K562 (cell line): ENCODE measurements at regions not wholly inside any gene's neighbourhood (a gene's known extent, or its start where the extent isn't known, plus 50 kb on each side); places are given as distances from the start of the nearest gene placed in this dataset.

Experiments used
- ATAC-seq: fragments of 200-7000 bp; cut with Tn5 transposase; 3 replicates; pipeline ENCODE4 v1.9.1; 2020; ENCODE audit warnings: moderate library complexity
- BruUV-seq: library from RNA; stranded (reverse); fragments of 400-500 nt; replicated peaks from 2 replicates; lab custom pipeline; 2021; lab: Mats Ljungman, UMichigan
- CTCF ChIA-PET: fragments of 300-600 bp; formaldehyde crosslinking; extraction: SDS; loops from one replicate; lab custom pipeline; 2021; ENCODE audit warnings: low intra/inter-chr PET ratio; lab: Yijun Ruan, JAX
- POLR2A ChIA-PET: fragments of 300-600, 350-650 bp; sonication (Branson Sonifier 250); formaldehyde crosslinking; extraction: SDS; loops from one replicate; lab custom pipeline; 2021; ENCODE audit warnings: antibody characterized with exemption, inconsistent platforms; lab: Yijun Ruan, JAX
- DNase-seq, 4 experiments: peaks; one replicate each; pipeline versions ENCODE4 v3.0.0 to v3.0.0-alpha.2; 2011 to 2018; ENCODE audit warnings: low spot score in 3 of 4, mixed read lengths in 3 of 4; ENCODE audit errors: extremely low read depth in 1 of 4
- FAIRE-seq: peaks from 2 replicates; lab custom pipeline; 2011; peaks lifted over from hg19 to GRCh38; lab: Jason Lieb, UNC
- H2AFZ ChIP-seq: 2 replicates; pipeline ENCODE4 v1.6.0; 2011; ENCODE audit warnings: low read depth, low read length, control low read depth, inconsistent platforms
- H3K27ac ChIP-seq: fragments of 200-600 bp; 3 replicates; pipeline ENCODE4 v1.8.0; 2011; ENCODE audit warnings: low read depth, mild to moderate bottlenecking, control low read depth, inconsistent platforms, low read length, moderate library complexity, mixed read lengths; ENCODE audit errors: extremely low read depth
- H3K27me3 ChIP-seq, 2 experiments: fragments of 300-600 bp in 1 of 2; 2 replicates in 1 of 2; 3 replicates in 1 of 2; pipeline versions ENCODE4 v1.6.0 to v1.8.0; 2011; ENCODE audit warnings: inconsistent platforms in 2 of 2, low read length in 2 of 2, mild to moderate bottlenecking in 1 of 2, mixed read lengths in 1 of 2, moderate library complexity in 1 of 2; ENCODE audit not compliant: control insufficient read depth in 2 of 2, insufficient read depth in 2 of 2
- H3K36me3 ChIP-seq: fragments of 300-600 bp; 3 replicates; pipeline ENCODE4 v1.8.0; 2011; ENCODE audit warnings: mild to moderate bottlenecking, low read length, inconsistent platforms; ENCODE audit not compliant: control insufficient read depth, insufficient read depth
- H3K4me1 ChIP-seq, 2 experiments: fragments of 200-600 bp in 1 of 2; replicated peaks in 1 of 2; 2 replicates in 1 of 2; 3 replicates in 1 of 2; pipeline versions ENCODE4 v1.5.1 to v1.8.0; 2011; ENCODE audit warnings: inconsistent platforms in 2 of 2, low read length in 2 of 2, mild to moderate bottlenecking in 1 of 2, mixed read lengths in 1 of 2, moderate library complexity in 1 of 2; ENCODE audit not compliant: control insufficient read depth in 2 of 2, insufficient read depth in 2 of 2
- H3K4me2 ChIP-seq: 2 replicates; pipeline ENCODE4 v1.6.1; 2011; ENCODE audit warnings: low read length, control low read depth, inconsistent platforms, mixed read lengths; ENCODE audit not compliant: insufficient read depth
- H3K4me3 ChIP-seq: fragments of 200-600 bp; sonication (generic), shearing (Covaris generic); 2 replicates; pipeline ENCODE4 v1.5.1; 2016; ENCODE audit warnings: control low read depth, inconsistent platforms
- H3K79me2 ChIP-seq: fragments of 200-600 bp; 3 replicates; pipeline ENCODE4 v1.8.0; 2011; ENCODE audit warnings: low read length, inconsistent platforms; ENCODE audit not compliant: control insufficient read depth, insufficient read depth
- H3K9ac ChIP-seq, 2 experiments: 2 replicates each; pipeline versions ENCODE4 v1.6.0 to v1.6.1; 2011; ENCODE audit warnings: low read depth in 2 of 2, low read length in 2 of 2, control low read depth in 1 of 2, inconsistent platforms in 1 of 2, mild to moderate bottlenecking in 1 of 2, mixed read lengths in 1 of 2; ENCODE audit not compliant: insufficient read depth in 1 of 2
- H3K9me1 ChIP-seq: one replicate; pipeline ENCODE4 v1.6.0; 2011; ENCODE audit warnings: inconsistent platforms, mild to moderate bottlenecking, low read length, moderate library complexity; ENCODE audit not compliant: control insufficient read depth, insufficient read depth
- H3K9me3 ChIP-seq: replicated peaks from 2 replicates; pipeline ENCODE4 v1.5.1; 2011; ENCODE audit warnings: low read depth, low read length, inconsistent platforms; ENCODE audit not compliant: control insufficient read depth, insufficient read depth
- H4K20me1 ChIP-seq: replicated peaks from 2 replicates; pipeline ENCODE4 v1.6.1; 2011; ENCODE audit warnings: low read length, inconsistent platforms, mixed read lengths; ENCODE audit not compliant: control insufficient read depth, insufficient read depth
- BCOR ChIP-seq: fragments of 450-650 bp; IDR thresholded peaks from 2 replicates; pipeline ENCODE4 v1.6.1; 2016
- CREBBP ChIP-seq: IDR thresholded peaks from one replicate; pipeline ENCODE4 v1.6.1; 2012; ENCODE audit warnings: low read depth, mild to moderate bottlenecking, control low read depth, inconsistent platforms, low read length
- FOXM1 ChIP-seq, 2 experiments: fragments of 450-650 bp in 1 of 2; sonication (generic) in 1 of 2; formaldehyde crosslinking in 1 of 2; IDR thresholded peaks; 2 replicates each; pipeline versions ENCODE4 v1.6.1 to v1.9.0; 2017 to 2022; ENCODE audit warnings: low read depth in 2 of 2, mild to moderate bottlenecking in 2 of 2, missing genetic modification reagents in 1 of 2, moderate library complexity in 1 of 2
- HNRNPK ChIP-seq: fragments of 200-400 bp; formaldehyde crosslinking; IDR thresholded peaks from one replicate; pipeline ENCODE4 v1.6.1; 2018; ENCODE audit warnings: mild to moderate bottlenecking, low read depth, low read length; ENCODE audit not compliant: poor library complexity, severe bottlenecking
- NONO ChIP-seq, 2 experiments: fragments of 200-400 bp in 1 of 2; fragments of 450-650 bp in 1 of 2; formaldehyde crosslinking in 1 of 2; IDR thresholded peaks; 2 replicates each; pipeline ENCODE4 v1.6.1; 2017; ENCODE audit warnings: low read depth in 2 of 2, mild to moderate bottlenecking in 2 of 2, moderate library complexity in 2 of 2, low read length in 1 of 2
- NR3C1 ChIP-seq: sonication (generic); formaldehyde crosslinking; IDR thresholded peaks from 2 replicates; pipeline ENCODE4 v1.8.1; 2022; ENCODE audit warnings: missing genetic modification reagents
- SMARCB1 ChIP-seq: IDR thresholded peaks from 2 replicates; pipeline ENCODE4 v1.6.1; 2011; ENCODE audit warnings: improper control_type of control experiment, low read depth; ENCODE audit not compliant: insufficient read length
- SP1 ChIP-seq: sonication (generic); formaldehyde crosslinking; IDR thresholded peaks from 2 replicates; pipeline ENCODE4 v1.8.1; 2022; ENCODE audit warnings: mild to moderate bottlenecking, missing genetic modification reagents
- TCF7 ChIP-seq: sonication (generic); IDR thresholded peaks from 2 replicates; pipeline ENCODE4 v1.6.1; 2016; ENCODE audit warnings: antibody characterized with exemption, borderline replicate concordance
- YBX1 ChIP-seq: fragments of 450-650 bp; IDR thresholded peaks from 2 replicates; pipeline ENCODE4 v1.7.1; 2016; ENCODE audit warnings: mild to moderate bottlenecking
- ZNF174 ChIP-seq: fragments of 250-450 bp; sonication (Bioruptor Pico); IDR thresholded peaks from 2 replicates; pipeline ENCODE4 v1.4.0; 2020; ENCODE audit warnings: mild to moderate bottlenecking
- ZNF217 ChIP-seq: sonication (generic); formaldehyde crosslinking; IDR thresholded peaks from 2 replicates; pipeline ENCODE4 v1.8.0; 2022; ENCODE audit warnings: mild to moderate bottlenecking, missing genetic modification reagents
- ZNF274 ChIP-seq: IDR thresholded peaks from 2 replicates; pipeline ENCODE4 v1.6.1; 2011; ENCODE audit warnings: low read depth, mild to moderate bottlenecking, low read length, moderate library complexity, borderline replicate concordance
- ZNF766 ChIP-seq: fragments of 200-800 bp; sonication (Bioruptor generic); conservative IDR thresholded peaks from 2 replicates; pipeline ENCODE4 v1.6.1; 2016; ENCODE audit warnings: missing genetic modification characterization, missing compliant biosample characterization
- in situ Hi-C: fragments of 300-500 bp; cut with MboI; formaldehyde crosslinking; loops from 4 replicates; pipeline ENCODE4 v1.15.0; 2018; ENCODE audit warnings: inconsistent platforms, mixed read lengths
- intact Hi-C: fragments of 100-400 bp; cut with micrococcal nuclease; formaldehyde crosslinking; loops from 2 replicates; pipeline ENCODE4 v1.14.2; 2022
- TF ChIP-seq, protein P1 (sequence below): fragments of 250-450 bp; sonication (Bioruptor Pico); IDR thresholded peaks from 2 replicates; pipeline ENCODE4 v1.4.0; 2020; ENCODE audit warnings: mild to moderate bottlenecking, moderate library complexity, borderline replicate concordance
- TF ChIP-seq, protein P2 (sequence below): sonication (generic); formaldehyde crosslinking; IDR thresholded peaks from 2 replicates; pipeline ENCODE4 v1.5.0; 2020; ENCODE audit warnings: missing genetic modification reagents
- TF ChIP-seq, protein P3 (sequence below): fragments of 450-650 bp; formaldehyde crosslinking; IDR thresholded peaks from 2 replicates; pipeline ENCODE4 v1.4.0; 2020; ENCODE audit warnings: mild to moderate bottlenecking, moderate library complexity
- TF ChIP-seq, protein P4 (sequence below): fragments of 200-400 bp; formaldehyde crosslinking; IDR thresholded peaks from 2 replicates; pipeline ENCODE4 v1.6.1; 2017; ENCODE audit warnings: mild to moderate bottlenecking, low read depth, low read length, moderate library complexity

DNA sequence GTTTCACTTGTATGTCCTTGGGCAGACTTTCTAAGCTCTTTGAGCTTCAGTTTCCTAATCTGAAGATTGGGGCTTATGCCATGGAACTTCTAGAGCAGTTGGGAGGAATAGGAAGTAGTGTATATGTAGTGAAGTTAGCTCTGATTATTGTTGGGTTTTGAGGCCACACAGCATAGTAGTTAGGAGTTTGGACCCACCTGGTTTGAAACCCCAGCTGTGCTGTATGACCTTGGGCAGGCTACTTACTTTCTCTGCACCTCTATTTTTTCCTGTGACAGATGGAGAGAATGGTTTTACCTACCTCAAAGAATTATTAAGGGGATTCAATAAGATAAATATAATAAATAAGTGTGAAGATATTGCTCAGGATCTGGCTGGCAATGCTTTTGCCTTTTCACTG, 61.4 kb upstream of the ADRB1 start:
- in situ Hi-C loops = no loop called here
- CTCF ChIA-PET = no interaction called here
- ATAC-seq = no peak
- BruUV-seq = no TSS peak
- Histone ChIP-seq H3K36me3 (no peaks in the 10 kb centered on the region), H3K9me3 (no peaks in the 10 kb centered on the region), H3K4me2 (no peak overlapping the region), H3K9ac (no peak overlapping the region), H3K4me1 (no peaks in the 10 kb centered on the region), H3K79me2 (no peaks in the 10 kb centered on the region), H3K4me3 (no peak overlapping the region), H4K20me1 (no peaks in the 10 kb centered on the region), H2AFZ (no peak overlapping the region), H3K27me3 (peaks cover 0 to 13% of the 10 kb centered on the region in 2 experiments; a peak in 2 of 5 replicates), H3K9me1 (no peaks in the 10 kb centered on the region), H3K27ac (no peak overlapping the region)
- no peak for TF ChIP-seq SP1 (CRISPR knock-in tag)
- TF ChIP-seq, protein P1, sequence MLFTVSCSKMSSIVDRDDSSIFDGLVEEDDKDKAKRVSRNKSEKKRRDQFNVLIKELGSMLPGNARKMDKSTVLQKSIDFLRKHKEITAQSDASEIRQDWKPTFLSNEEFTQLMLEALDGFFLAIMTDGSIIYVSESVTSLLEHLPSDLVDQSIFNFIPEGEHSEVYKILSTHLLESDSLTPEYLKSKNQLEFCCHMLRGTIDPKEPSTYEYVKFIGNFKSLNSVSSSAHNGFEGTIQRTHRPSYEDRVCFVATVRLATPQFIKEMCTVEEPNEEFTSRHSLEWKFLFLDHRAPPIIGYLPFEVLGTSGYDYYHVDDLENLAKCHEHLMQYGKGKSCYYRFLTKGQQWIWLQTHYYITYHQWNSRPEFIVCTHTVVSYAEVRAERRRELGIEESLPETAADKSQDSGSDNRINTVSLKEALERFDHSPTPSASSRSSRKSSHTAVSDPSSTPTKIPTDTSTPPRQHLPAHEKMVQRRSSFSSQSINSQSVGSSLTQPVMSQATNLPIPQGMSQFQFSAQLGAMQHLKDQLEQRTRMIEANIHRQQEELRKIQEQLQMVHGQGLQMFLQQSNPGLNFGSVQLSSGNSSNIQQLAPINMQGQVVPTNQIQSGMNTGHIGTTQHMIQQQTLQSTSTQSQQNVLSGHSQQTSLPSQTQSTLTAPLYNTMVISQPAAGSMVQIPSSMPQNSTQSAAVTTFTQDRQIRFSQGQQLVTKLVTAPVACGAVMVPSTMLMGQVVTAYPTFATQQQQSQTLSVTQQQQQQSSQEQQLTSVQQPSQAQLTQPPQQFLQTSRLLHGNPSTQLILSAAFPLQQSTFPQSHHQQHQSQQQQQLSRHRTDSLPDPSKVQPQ (CRISPR knock-in tag) = no peak
- TF ChIP-seq, protein P2, sequence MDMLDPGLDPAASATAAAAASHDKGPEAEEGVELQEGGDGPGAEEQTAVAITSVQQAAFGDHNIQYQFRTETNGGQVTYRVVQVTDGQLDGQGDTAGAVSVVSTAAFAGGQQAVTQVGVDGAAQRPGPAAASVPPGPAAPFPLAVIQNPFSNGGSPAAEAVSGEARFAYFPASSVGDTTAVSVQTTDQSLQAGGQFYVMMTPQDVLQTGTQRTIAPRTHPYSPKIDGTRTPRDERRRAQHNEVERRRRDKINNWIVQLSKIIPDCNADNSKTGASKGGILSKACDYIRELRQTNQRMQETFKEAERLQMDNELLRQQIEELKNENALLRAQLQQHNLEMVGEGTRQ (CRISPR knock-in tag) = no peak
- TF ChIP-seq ZNF217 (CRISPR knock-in tag) = no peak
- TF ChIP-seq NR3C1 (CRISPR knock-in tag) = no peak
- TF ChIP-seq, protein P3, sequence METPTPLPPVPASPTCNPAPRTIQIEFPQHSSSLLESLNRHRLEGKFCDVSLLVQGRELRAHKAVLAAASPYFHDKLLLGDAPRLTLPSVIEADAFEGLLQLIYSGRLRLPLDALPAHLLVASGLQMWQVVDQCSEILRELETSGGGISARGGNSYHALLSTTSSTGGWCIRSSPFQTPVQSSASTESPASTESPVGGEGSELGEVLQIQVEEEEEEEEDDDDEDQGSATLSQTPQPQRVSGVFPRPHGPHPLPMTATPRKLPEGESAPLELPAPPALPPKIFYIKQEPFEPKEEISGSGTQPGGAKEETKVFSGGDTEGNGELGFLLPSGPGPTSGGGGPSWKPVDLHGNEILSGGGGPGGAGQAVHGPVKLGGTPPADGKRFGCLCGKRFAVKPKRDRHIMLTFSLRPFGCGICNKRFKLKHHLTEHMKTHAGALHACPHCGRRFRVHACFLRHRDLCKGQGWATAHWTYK (CRISPR knock-in tag) = no peak
- no peak for TF ChIP-seq YBX1
- no peak for TF ChIP-seq TCF7
- no peak for TF ChIP-seq NONO (IDR thresholded peaks at IDR 0.05; ENCODE audit: low read depth in 2 of 2, low read length in 1 of 2)
- no peak for TF ChIP-seq CREBBP
- no peak for TF ChIP-seq HNRNPK
- no peak for TF ChIP-seq SMARCB1
- no peak for TF ChIP-seq BCOR
- no peak for TF ChIP-seq ZNF274
- TF ChIP-seq FOXM1 (IDR thresholded peaks at IDR 0.05; ENCODE audit: low read depth) = no peak
- no peak for TF ChIP-seq FOXM1 (CRISPR knock-in tag; IDR thresholded peaks at IDR 0.05; ENCODE audit: low read depth)
- TF ChIP-seq ZNF766 = no peak
- no peak for TF ChIP-seq ZNF174 (CRISPR knock-in tag)
- TF ChIP-seq, protein P4, sequence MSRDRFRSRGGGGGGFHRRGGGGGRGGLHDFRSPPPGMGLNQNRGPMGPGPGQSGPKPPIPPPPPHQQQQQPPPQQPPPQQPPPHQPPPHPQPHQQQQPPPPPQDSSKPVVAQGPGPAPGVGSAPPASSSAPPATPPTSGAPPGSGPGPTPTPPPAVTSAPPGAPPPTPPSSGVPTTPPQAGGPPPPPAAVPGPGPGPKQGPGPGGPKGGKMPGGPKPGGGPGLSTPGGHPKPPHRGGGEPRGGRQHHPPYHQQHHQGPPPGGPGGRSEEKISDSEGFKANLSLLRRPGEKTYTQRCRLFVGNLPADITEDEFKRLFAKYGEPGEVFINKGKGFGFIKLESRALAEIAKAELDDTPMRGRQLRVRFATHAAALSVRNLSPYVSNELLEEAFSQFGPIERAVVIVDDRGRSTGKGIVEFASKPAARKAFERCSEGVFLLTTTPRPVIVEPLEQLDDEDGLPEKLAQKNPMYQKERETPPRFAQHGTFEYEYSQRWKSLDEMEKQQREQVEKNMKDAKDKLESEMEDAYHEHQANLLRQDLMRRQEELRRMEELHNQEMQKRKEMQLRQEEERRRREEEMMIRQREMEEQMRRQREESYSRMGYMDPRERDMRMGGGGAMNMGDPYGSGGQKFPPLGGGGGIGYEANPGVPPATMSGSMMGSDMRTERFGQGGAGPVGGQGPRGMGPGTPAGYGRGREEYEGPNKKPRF = no peak
- no peak for DNase-seq
- POLR2A ChIA-PET = no interaction called here
- no peak for FAIRE-seq
- intact Hi-C loops = loop anchor here (10.0 kb wide), 1 partner anchor 113 kb away; no protein-coding TSS in a partner anchor
